ENCODE measurements at regions not wholly inside any gene's neighbourhood (a gene's known extent, or its start where the extent isn't known, plus 50 kb on each side); places are given as distances from the start of the nearest gene placed in this dataset.
"Not testable (repeated sequence)": the region's sequence is repeated elsewhere in the genome, so short reads cannot be mapped to it uniquely, and the experiment has no call there.

GRCh38 chr1:166602801-166603200 is 236.5 kb upstream of the POGK start:
- TF ChIP-seq, protein P1, sequence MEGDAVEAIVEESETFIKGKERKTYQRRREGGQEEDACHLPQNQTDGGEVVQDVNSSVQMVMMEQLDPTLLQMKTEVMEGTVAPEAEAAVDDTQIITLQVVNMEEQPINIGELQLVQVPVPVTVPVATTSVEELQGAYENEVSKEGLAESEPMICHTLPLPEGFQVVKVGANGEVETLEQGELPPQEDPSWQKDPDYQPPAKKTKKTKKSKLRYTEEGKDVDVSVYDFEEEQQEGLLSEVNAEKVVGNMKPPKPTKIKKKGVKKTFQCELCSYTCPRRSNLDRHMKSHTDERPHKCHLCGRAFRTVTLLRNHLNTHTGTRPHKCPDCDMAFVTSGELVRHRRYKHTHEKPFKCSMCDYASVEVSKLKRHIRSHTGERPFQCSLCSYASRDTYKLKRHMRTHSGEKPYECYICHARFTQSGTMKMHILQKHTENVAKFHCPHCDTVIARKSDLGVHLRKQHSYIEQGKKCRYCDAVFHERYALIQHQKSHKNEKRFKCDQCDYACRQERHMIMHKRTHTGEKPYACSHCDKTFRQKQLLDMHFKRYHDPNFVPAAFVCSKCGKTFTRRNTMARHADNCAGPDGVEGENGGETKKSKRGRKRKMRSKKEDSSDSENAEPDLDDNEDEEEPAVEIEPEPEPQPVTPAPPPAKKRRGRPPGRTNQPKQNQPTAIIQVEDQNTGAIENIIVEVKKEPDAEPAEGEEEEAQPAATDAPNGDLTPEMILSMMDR (IDR thresholded peaks at IDR 0.05), result not testable (repeated sequence)
- not testable (repeated sequence) for TF ChIP-seq EP300 (IDR thresholded peaks at IDR 0.05)
